ENCODE measurements at regions not wholly inside any gene's neighbourhood (a gene's known extent, or its start where the extent isn't known, plus 50 kb on each side); places are given as distances from the start of the nearest gene placed in this dataset.

DNA sequence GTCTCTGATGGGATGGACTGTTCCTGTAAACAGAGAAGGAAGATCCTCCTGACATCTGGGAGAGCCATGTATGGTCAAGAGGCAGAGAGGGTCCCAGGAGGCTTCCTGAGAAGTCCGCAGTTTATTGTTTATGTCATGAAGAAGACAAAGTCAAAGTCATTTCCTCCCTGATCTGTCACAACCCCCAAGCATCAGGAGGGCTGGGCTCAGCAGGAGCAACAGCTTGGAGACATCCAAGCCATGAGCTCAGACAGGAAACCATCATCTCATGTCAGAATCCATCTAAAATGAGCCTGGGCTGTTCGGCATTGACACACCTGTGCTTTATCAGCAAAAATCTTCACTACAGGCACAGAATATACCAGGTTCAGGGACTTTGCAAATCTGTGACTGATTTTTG is 325.0 kb upstream of the MSX2 start:
- no peak for DNase-seq (ENCODE audit: low read depth)
- TF ChIP-seq, protein P1, sequence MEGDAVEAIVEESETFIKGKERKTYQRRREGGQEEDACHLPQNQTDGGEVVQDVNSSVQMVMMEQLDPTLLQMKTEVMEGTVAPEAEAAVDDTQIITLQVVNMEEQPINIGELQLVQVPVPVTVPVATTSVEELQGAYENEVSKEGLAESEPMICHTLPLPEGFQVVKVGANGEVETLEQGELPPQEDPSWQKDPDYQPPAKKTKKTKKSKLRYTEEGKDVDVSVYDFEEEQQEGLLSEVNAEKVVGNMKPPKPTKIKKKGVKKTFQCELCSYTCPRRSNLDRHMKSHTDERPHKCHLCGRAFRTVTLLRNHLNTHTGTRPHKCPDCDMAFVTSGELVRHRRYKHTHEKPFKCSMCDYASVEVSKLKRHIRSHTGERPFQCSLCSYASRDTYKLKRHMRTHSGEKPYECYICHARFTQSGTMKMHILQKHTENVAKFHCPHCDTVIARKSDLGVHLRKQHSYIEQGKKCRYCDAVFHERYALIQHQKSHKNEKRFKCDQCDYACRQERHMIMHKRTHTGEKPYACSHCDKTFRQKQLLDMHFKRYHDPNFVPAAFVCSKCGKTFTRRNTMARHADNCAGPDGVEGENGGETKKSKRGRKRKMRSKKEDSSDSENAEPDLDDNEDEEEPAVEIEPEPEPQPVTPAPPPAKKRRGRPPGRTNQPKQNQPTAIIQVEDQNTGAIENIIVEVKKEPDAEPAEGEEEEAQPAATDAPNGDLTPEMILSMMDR (IDR thresholded peaks at IDR 0.05; ENCODE audit: insufficient read depth, low read depth, low read length, missing control alignments), result no peak
- no peak overlapping the region for H3K4me3 ChIP-seq (ENCODE audit: low read depth, low read length)

DNA sequence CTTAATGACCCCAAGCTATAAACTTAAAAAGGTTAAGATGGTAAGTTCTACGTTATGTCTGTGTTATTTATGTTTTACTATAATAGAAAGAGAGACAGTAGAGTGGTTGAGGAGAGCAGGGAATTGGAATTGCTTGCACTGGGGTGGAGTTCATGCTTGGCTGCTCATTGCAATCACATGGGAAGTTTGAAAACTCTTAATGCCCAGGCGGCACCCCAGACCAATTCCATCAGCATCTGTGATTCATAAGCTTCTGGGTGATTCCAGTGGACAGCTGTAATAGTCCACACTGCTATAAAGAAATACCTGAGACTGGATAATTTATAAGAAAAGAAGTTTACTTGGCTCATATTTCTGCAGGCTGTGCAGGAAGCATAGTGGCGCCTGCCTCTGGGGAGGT is 323.9 kb upstream of the MSX2 start:
- H3K4me3 ChIP-seq (ENCODE audit: low read depth, low read length), result no peak overlapping the region
- no peak for DNase-seq (ENCODE audit: low read depth)
- TF ChIP-seq, protein P1 (IDR thresholded peaks at IDR 0.05; ENCODE audit: insufficient read depth, low read depth, low read length, missing control alignments), result no peak

DNA sequence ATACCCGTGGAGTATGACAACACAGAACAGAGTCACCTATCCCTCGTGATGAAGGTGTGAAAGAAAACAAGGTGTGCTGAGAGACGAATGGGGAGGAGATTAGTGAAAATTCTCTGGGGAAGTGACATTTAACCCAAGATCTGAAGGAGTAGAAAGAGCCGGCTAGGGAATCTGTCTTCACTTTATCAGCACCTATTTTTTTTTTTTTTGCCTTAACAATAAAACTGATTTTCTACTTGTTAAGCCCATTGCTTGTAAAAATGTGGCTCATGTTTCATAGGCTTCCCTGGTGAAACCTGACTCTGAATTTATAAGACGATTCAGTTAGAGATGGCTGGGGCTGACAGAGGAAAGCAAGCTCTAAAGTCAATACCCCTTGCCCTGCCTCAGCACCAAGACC is 322.6 kb upstream of the MSX2 start:
- H3K4me3 ChIP-seq (ENCODE audit: low read depth, low read length), result no peak overlapping the region
- no peak for DNase-seq (ENCODE audit: low read depth)
- TF ChIP-seq, protein P1 (IDR thresholded peaks at IDR 0.05; ENCODE audit: insufficient read depth, low read depth, low read length, missing control alignments), result no peak

DNA sequence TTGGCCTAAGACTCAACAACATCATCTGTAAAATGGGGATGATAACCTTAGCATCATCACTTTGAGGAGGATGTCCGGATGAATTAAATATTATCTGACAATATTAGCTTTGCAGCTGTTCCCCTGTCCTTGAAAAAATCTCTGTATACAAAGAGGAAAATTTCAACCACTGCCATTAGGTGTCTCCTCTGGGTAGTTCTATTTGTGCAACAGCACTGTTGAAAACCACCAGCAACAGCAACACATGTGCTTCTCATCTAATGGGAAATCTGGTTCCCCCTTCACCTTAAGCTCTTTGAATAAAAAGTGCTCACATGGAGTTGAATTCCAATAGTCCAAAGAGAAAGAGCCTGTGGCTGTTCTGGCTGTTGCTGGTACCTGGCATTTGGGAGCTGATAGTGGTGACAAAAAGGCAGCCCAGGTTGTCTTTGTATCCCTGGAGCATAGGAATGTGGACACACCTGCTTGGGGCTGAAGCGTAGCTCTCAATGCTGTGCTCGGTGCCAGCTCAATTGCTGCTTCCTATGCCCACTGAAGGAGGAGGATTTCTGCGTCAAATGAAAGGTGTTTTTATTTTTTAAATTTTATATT is 322.1 kb upstream of the MSX2 start:
- TF ChIP-seq, protein P1 (IDR thresholded peaks at IDR 0.05; ENCODE audit: insufficient read depth, low read depth, low read length, missing control alignments), result no peak
- DNase-seq (ENCODE audit: low read depth), result no peak
- no peak overlapping the region for H3K4me3 ChIP-seq (ENCODE audit: low read depth, low read length)

DNA sequence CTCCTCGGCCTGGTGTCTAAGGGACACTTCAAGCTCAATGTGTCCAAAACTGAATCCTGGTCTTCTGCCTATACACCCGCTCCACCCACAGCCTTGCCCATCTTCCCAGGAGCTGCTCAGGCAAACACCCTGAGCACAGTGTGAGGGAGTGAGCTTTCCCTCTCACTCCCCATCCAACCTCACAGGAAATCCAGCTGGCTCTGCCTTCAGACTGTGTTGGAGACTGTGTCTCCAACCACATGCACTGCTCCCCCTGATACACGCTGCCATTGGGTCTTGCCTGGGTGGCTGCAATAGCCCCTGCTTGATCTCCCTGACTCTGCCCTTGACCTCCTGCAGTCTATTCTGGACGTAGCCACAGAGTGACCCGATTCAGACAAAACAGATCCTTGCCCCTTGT is 319.5 kb upstream of the MSX2 start:
- TF ChIP-seq, protein P1 (IDR thresholded peaks at IDR 0.05; ENCODE audit: insufficient read depth, low read depth, low read length, missing control alignments), result no peak
- no peak for DNase-seq (ENCODE audit: low read depth)
- H3K4me3 ChIP-seq (ENCODE audit: low read depth, low read length), result no peak overlapping the region

DNA sequence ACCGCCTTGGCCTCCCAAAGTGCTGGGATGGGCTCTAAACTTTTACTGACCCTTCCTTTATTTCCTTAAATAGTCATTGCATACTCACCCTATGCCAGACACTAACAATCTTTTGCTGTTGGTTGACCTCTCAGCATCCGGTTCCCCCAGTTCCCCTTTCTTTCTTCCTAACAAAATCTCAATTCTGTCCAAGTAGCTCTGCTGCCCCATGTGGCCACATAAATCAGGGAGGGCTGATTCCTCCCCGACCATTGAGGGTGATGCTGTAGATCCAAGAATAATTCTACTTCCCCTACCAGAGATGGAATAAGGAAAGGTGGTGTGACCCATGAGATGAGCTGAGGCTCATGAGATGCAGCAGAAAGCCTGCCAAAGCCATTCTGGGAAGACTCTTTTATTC is 315.3 kb upstream of the MSX2 start:
- TF ChIP-seq, protein P1 (IDR thresholded peaks at IDR 0.05; ENCODE audit: insufficient read depth, low read depth, low read length, missing control alignments), result peak; percentile 15
- no peak overlapping the region for H3K4me3 ChIP-seq (ENCODE audit: low read depth, low read length)
- DNase-seq (ENCODE audit: low read depth), result no peak

DNA sequence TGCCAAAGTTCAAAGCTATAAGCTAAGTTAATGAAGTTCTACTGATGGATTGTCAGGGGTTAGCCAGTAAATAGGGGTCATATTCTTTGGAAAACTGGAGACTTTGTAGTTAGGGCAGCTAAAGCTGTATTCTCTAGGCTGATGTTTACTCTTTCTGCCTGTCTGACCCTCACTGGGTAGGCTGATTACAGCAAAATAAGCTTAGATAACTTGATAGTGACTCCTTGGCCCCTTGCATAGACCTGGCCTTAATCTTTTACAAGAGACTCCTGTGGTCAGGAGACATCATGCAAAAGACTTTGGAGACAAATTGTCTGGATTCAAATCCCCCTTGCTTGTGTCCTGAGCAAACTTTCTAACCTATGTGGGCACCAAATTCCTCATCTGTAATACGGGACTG is 314.4 kb upstream of the MSX2 start:
- TF ChIP-seq, protein P1 (IDR thresholded peaks at IDR 0.05; ENCODE audit: insufficient read depth, low read depth, low read length, missing control alignments), result no peak
- DNase-seq (ENCODE audit: low read depth), result no peak
- no peak overlapping the region for H3K4me3 ChIP-seq (ENCODE audit: low read depth, low read length)
